HG03457 (cell line): ENCODE measurements at regions not wholly inside any gene's neighbourhood (a gene's known extent, or its start where the extent isn't known, plus 50 kb on each side); places are given as distances from the start of the nearest gene placed in this dataset.

Source experiments
- ATAC-seq: cut with Tn5 transposase; IDR thresholded peaks from one replicate; pipeline ENCODE4 v1.9.1; 2021; ENCODE audit warnings: moderate number of reproducible peaks; ENCODE audit not compliant: unreplicated experiment

GRCh38 chr18:68262690-68263294 lies 452.1 kb downstream of the TMX3 start:
- no peak for ATAC-seq

GRCh38 chr18:68256418-68257067 lies 458.4 kb downstream of the TMX3 start:
- no peak for ATAC-seq

GRCh38 chr18:68244786-68245185 lies 470.1 kb downstream of the TMX3 start:
- ATAC-seq, result no peak

GRCh38 chr18:68241881-68242280 lies 473.0 kb downstream of the TMX3 start:
- no peak for ATAC-seq

GRCh38 chr18:68234676-68235075 lies 480.2 kb downstream of the TMX3 start:
- ATAC-seq, result no peak

DNA sequence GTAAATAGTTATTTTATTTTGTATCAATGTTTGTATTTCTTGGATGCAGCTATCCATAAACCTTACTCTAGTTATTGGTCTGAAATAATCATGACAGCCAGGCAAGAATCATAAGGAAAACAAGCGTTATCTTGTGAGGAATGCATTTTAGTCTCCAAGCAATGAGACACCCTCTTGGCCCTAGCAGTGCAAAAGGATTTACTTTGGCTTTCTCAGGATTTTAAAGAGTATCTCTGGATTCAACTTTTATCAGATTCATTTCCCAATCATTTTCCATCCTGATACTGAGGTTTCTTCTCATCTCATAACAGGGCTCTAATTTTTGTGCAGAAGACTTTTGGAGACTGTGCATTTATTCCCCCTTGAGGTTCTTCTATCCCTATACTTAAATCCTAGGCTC lies 480.8 kb downstream of the TMX3 start:
- ATAC-seq, result no peak

GRCh38 chr18:68233018-68233417 lies 481.9 kb downstream of the TMX3 start:
- no peak for ATAC-seq

GRCh38 chr18:68229351-68229750 lies 485.6 kb downstream of the TMX3 start:
- no peak for ATAC-seq

- ATAC-seq, result no peak
These were observed 493.7 kb downstream of the TMX3 start for GRCh38 chr18:68221111-68221724.

GRCh38 chr18:68220458-68220857 lies 494.4 kb downstream of the TMX3 start:
- no peak for ATAC-seq

GRCh38 chr18:68219872-68220271 lies 495.0 kb downstream of the TMX3 start:
- ATAC-seq, result no peak

- ATAC-seq, result no peak
These were observed 495.6 kb downstream of the TMX3 start for GRCh38 chr18:68219274-68219673.

DNA sequence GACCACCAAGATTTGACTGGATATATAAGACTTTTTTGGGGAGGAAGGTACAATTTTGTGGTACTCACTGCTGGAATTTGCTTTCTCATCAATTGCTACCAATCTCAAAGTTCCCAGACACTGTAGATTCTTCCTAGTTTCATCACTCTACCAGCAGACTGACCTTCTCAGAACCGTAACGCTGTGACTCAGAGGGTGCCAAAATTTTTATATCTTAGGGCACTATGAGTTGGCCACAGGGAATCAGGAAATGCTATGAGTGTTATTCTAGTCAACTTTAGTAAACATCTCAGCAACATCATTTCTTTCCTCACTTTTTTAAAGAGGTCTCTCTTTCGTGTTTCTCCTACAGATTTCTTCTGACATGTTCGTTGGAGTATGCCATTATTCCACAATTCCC lies 499.0 kb downstream of the TMX3 start:
- ATAC-seq, result no peak

DNA sequence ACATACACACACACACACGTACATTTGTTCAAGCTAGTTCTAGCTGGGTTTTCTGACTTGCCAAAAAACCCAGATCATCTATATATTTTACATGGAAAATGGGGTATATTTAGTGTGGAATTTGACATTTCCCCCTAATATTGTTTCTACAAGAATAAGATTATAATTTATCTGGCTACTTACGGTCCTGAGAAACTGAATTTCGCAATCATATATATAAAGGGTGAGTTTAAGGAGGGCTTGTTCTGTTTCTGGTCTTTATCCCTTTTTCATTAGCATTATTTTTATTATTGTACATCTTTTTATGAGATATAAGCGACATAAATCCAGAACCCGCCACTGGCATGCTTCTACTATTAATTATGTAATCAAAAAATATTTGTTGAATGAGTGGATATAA lies 528.9 kb downstream of the TMX3 start:
- no peak for ATAC-seq

- no peak for ATAC-seq
These were observed 533.0 kb downstream of the TMX3 start for GRCh38 chr18:68181956-68182355.

- ATAC-seq, result no peak
These were observed 535.1 kb downstream of the TMX3 start for GRCh38 chr18:68179811-68180210.

DNA sequence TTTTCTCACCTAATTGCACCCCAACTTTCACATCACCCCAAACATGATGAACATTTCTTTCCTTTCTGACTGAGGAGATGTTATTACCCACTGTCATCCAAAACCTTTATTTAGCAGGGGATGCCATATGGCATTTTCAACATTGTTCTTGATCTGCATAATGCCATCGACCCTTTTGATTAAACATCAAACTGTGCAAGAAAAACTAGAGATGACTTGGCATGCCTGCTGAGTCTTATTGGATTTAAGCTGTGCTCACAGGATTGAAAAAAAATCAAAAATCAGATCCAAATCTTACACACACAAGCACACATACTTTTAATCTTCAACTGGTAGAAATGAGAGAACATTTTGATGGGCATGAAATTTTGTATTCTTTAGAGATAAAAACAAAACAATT lies 536.0 kb downstream of the TMX3 start:
- ATAC-seq, result no peak

DNA sequence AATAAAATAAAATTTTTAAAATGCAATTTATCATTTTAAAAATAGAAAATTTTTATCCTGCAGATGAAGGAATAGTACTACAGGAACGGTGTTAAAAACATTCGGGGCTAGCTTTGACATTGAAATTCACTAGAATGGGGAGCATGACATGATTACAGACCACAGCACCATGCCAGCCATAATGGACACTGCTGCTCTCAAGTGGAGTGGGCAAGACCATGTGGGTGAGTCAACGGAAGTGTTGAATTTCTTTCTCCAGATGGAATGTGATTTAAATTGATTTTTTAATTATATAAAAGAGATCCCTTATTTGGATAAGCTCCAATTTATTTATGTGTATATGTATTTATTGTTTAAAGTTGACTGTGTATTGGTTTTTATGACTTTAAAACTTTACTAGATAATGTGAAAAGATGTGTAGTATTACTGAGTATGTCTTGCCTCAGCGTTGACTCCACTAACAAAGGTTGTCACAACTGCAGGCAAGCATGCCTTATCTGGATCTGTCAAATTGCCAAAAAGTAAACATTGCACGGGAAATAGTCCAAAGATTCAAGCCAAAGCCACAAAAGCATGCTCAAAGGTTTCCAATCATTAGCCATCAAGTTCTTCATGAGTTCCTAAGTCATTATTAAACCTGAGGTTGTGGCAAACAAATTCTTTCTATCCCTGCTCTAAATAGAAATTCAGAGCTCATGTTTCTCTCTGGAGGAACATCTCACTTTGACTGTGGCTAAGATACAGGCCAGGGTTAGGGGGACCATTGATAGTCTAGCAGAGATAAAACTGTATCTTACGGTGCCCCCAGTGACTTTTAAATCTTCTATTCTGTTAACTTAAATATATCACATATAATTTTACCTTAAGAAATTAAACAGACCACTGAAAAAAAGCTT lies 536.9 kb downstream of the TMX3 start:
- ATAC-seq, result no peak

DNA sequence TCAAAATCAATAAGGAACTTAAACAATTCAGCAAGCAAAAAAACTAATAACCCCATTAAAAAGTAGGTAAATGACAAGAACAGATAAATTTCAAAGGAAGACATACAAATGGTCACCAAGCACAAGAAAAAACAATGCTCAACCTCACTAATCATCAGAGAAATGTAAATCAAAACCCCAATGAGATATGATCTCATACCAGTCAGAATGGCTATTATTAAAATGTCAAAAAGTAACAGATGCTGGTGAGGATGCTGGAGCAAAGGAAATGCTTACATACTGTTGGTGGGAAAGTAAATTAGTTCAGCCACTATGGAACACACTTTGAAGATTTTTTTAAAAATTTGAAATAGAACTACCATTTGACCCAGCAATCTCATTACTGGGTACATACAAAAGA lies 538.0 kb downstream of the TMX3 start:
- no peak for ATAC-seq

DNA sequence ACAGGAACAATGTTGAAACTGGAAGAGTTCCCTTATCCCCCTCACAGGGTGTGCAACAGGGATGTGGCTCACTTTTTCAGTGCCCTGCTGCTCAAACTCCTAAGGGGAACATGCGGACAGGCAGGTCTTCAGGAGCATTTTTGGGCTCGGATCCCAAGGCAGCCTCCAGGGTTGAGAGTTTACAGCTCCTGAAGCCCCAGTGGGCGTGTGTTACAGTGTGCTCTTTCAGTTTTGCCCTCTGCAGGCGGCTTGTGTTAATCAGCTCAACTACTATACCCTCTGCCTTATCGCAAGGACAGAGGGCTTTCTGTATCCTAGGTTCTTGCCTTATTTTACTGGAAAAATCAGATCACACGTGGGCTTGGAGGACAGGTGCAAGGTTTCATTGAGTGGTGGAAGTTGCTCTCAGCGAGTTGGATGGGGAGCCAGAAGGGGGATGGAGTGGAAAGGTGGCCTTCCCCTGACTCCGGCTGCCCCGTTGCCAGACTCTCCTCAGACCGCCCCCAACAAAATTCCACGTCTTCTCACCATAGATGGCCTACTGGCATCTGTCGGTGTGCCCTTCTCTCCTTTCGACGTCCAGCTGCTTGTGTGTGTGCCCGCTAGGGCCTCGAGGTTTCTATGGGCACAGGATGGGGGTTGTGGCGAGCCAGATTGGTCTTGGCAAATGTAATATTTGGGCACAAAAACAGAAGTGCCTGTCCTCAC lies 541.9 kb downstream of the TMX3 start:
- ATAC-seq, result no peak

- ATAC-seq, result no peak
These were observed 550.0 kb downstream of the TMX3 start for GRCh38 chr18:68164909-68165308.
